ENCODE measurements at regions not wholly inside any gene's neighbourhood (a gene's known extent, or its start where the extent isn't known, plus 50 kb on each side); places are given as distances from the start of the nearest gene placed in this dataset.

- Histone ChIP-seq H3K56ac (ENCODE audit: extremely low read depth, insufficient read depth, low read length) (no peak overlapping the region), H3K23ac (ENCODE audit: low read depth, low read length) (no peak overlapping the region), H3K4me1 (ENCODE audit: control insufficient read depth, insufficient read depth, low read length) (no peaks in the 10 kb centered on the region), H2AK9ac (replicated peaks; ENCODE audit: low read depth, low read length, poor library complexity) (no peak overlapping the region), H2BK120ac (ENCODE audit: low read depth, low read length) (no peak overlapping the region), H3K9ac (ENCODE audit: low read depth, low read length) (no peak overlapping the region), H3K4me3 (ENCODE audit: insufficient read depth, low read depth, low read length) (no peak overlapping the region), H3K4ac (ENCODE audit: low read depth, low read length) (no peak overlapping the region), H3K9me3 (ENCODE audit: control insufficient read depth, insufficient read depth, low read length) (no peaks in the 10 kb centered on the region), H4K20me1 (ENCODE audit: insufficient read depth, low read length) (no peaks in the 10 kb centered on the region), H2AFZ (replicated peaks; ENCODE audit: low read length, poor library complexity) (no peak overlapping the region), H3K18ac (ENCODE audit: low read depth, low read length) (no peak overlapping the region), H4K91ac (ENCODE audit: insufficient read depth, low read depth, low read length) (no peak overlapping the region), H3K79me1 (ENCODE audit: low read depth in 1 of 2, low read length in 2 of 2) (no peaks in the 10 kb centered on the region), H3K14ac (replicated peaks; ENCODE audit: low read depth, low read length) (no peak overlapping the region), H3K27ac (ENCODE audit: insufficient read depth, low read length) (no peak overlapping the region), H2BK15ac (ENCODE audit: low read depth, low read length) (no peak overlapping the region), H4K5ac (ENCODE audit: low read depth, low read length) (no peak overlapping the region), H2BK5ac (ENCODE audit: low read depth, low read length, poor library complexity, severe bottlenecking) (no peak overlapping the region), H3K9me1 (ENCODE audit: insufficient read depth, low read length) (no peaks in the 10 kb centered on the region), H3K36me3 (ENCODE audit: control insufficient read depth, insufficient read depth, low read length) (no peaks in the 10 kb centered on the region), H2AK5ac (ENCODE audit: low read depth, low read length) (no peak overlapping the region), H2BK20ac (ENCODE audit: low read depth, low read length) (no peak overlapping the region), H3K27me3 (ENCODE audit: control insufficient read depth, insufficient read depth, low read length) (no peaks in the 10 kb centered on the region; the same call in 1 of the 2 replicates), H4K8ac (ENCODE audit: low read depth in 2 of 2, low read length in 2 of 2) (no peak overlapping the region), H3K4me2 (ENCODE audit: low read depth, low read length) (no peak overlapping the region)
- DNase-seq (no peak), ATAC-seq (ENCODE audit: low read depth) (no peak)
- intact Hi-C loops (cut with micrococcal nuclease) = no loop called here
- in situ Hi-C loops (cut with MboI; ENCODE audit: low sequenced_read_pairs) = no loop called here
- TF ChIP-seq MXI1 (IDR thresholded peaks at IDR 0.05; ENCODE audit: borderline replicate concordance, low read depth, low read length) = no peak
- TF ChIP-seq CTCF (conservative IDR thresholded peaks at IDR 0.05; ENCODE audit: low read depth, low read length) = no peak
- TF ChIP-seq MAZ (IDR thresholded peaks at IDR 0.05; ENCODE audit: borderline replicate concordance, low read depth, low read length) = no peak
- TF ChIP-seq SMC3 (IDR thresholded peaks at IDR 0.05; ENCODE audit: low read depth, low read length) = no peak
- TF ChIP-seq CHD1 (IDR thresholded peaks at IDR 0.05; ENCODE audit: low read depth, low read length) = no peak
- TF ChIP-seq MAFK (IDR thresholded peaks at IDR 0.05; ENCODE audit: low read depth, low read length) = no peak
- no peak for TF ChIP-seq RFX5 (IDR thresholded peaks at IDR 0.05; ENCODE audit: low read depth, low read length)
- TF ChIP-seq BHLHE40 (IDR thresholded peaks at IDR 0.05; ENCODE audit: low read depth, low read length) = no peak
- TF ChIP-seq FOS (IDR thresholded peaks at IDR 0.05; ENCODE audit: low read depth, low read length) = no peak
- no peak for TF ChIP-seq POLR2A (IDR thresholded peaks at IDR 0.05; ENCODE audit: low read depth, low read length)
- TF ChIP-seq RCOR1 (IDR thresholded peaks at IDR 0.05; ENCODE audit: insufficient replicate concordance, low read length) = no peak
- TF ChIP-seq ELK1 (IDR thresholded peaks at IDR 0.05; ENCODE audit: borderline replicate concordance, low read depth, low read length) = no peak
- dilution Hi-C loops (cut with HindIII; ENCODE audit: low sequenced_read_pairs, unreplicated experiment) = no loop called here
- BruUV-seq (replicated peaks) = no TSS peak
- ChIA-PET POLR2A (ENCODE audit: unreplicated experiment) (no interaction called here), CTCF (interaction anchor here (1.4 kb wide), 1 partner anchor 121 kb away, joined by 3 read pairs; no protein-coding TSS in a partner anchor)
- WGBS, 2 experiments (ENCODE audit: extremely low coverage in 2 of 2, insufficient read length in 1 of 2) = 40% methylated on average over 1 of the region's 2 CpGs; no CpG with 5 or more reads in 1 of the 2 experiments
Observed at GRCh38 chr3:167918686-167919085, 177.0 kb downstream of the GOLIM4 start.

All from IMR-90 (cell line).